GM12891 (cell line): ENCODE measurements at regions not wholly inside any gene's neighbourhood (a gene's known extent, or its start where the extent isn't known, plus 50 kb on each side); places are given as distances from the start of the nearest gene placed in this dataset.

ENCODE experiments used
- POLR2A ChIP-seq: IDR thresholded peaks from 2 replicates; pipeline ENCODE4 v1.6.1; 2011; ENCODE audit warnings: low read depth, low read length, control low read depth
- POLR2AphosphoS5 ChIP-seq: IDR thresholded peaks from 2 replicates; pipeline ENCODE4 v1.6.1; 2011; ENCODE audit warnings: low read depth, low read length, control low read depth
- SPI1 ChIP-seq: IDR thresholded peaks from 2 replicates; pipeline ENCODE4 v1.6.1; 2011; ENCODE audit warnings: low read depth, low read length, control low read depth
- TAF1 ChIP-seq: IDR thresholded peaks from 2 replicates; pipeline ENCODE4 v1.6.1; 2011; ENCODE audit warnings: low read depth, low read length, control low read depth

GRCh38 chr6:22436134-22436533, 133.2 kb upstream of the HDGFL1 start:
- no peak for TF ChIP-seq POLR2AphosphoS5
- TF ChIP-seq SPI1: no peak
- no peak for TF ChIP-seq POLR2A
- TF ChIP-seq TAF1: no peak
